ENCODE measurements at regions not wholly inside any gene's neighbourhood (a gene's known extent, or its start where the extent isn't known, plus 50 kb on each side); places are given as distances from the start of the nearest gene placed in this dataset.

DNA sequence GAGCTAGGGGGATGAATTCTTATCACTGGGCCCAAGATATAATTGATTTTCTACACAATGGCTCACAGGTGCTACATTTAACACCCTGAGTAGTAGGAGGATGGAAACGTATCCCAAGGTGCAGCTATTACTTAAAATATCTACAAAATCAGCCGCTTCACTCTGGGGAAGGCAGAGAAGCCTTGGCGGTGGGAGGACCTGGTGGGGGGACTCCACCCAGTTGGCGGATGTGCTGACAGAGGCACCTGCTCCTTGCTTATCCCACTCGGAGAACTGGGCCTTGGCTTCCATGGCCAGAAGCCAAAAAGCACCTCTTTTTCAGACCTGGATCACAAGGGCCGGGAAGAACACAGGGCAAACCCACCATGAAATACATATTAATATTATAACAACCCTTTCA, 106.3 kb downstream of the OTX2 start:
- H3K4me1 ChIP-seq (ENCODE audit: control insufficient read depth in 1 of 2, insufficient read depth in 2 of 2, low read length in 2 of 2) = no peaks in the 10 kb centered on the region
- H2AK5ac ChIP-seq (ENCODE audit: low read length) = no peak overlapping the region
- no peak overlapping the region for H3K23ac ChIP-seq (ENCODE audit: low read length)
- H2BK5ac ChIP-seq (ENCODE audit: low read depth, low read length, poor library complexity) = no peak overlapping the region
- H3K4me2 ChIP-seq (ENCODE audit: low read length) = no peak overlapping the region
- H3K4ac ChIP-seq (ENCODE audit: low read depth, low read length) = no peak overlapping the region
- no CpG with 5 or more reads among the region's 6 CpGs for WGBS (ENCODE audit: extremely low coverage, insufficient coverage, insufficient read length)
- no peak overlapping the region for H2AFZ ChIP-seq (ENCODE audit: insufficient read depth, low read length, poor library complexity)
- H3K79me1 ChIP-seq (ENCODE audit: low read length) = no peaks in the 10 kb centered on the region
- no peak overlapping the region for H3K4me3 ChIP-seq (ENCODE audit: low read depth, low read length)
- no peak overlapping the region for H3K18ac ChIP-seq (ENCODE audit: low read length)
- H3K9ac ChIP-seq (ENCODE audit: low read length) = no peak overlapping the region
- H3K27me3 ChIP-seq (ENCODE audit: insufficient read depth, low read length) = no peaks in the 10 kb centered on the region
- no peak overlapping the region for H4K91ac ChIP-seq (ENCODE audit: low read depth, low read length)
- H2BK120ac ChIP-seq (ENCODE audit: insufficient read depth, low read length, poor library complexity) = no peak overlapping the region
- H3K36me3 ChIP-seq (ENCODE audit: control insufficient read depth in 1 of 2, insufficient read depth in 2 of 2, low read length in 2 of 2) = no peaks in the 10 kb centered on the region
- H3K14ac ChIP-seq (ENCODE audit: low read length) = no peak overlapping the region
- no peak overlapping the region for H4K12ac ChIP-seq (ENCODE audit: low read depth, low read length)
- H3K79me2 ChIP-seq (ENCODE audit: control insufficient read depth, insufficient read depth, low read length, poor library complexity) = no peaks in the 10 kb centered on the region
- H4K8ac ChIP-seq (ENCODE audit: low read depth, low read length) = no peak overlapping the region
- H3K9me3 ChIP-seq (ENCODE audit: insufficient read depth, low read depth, low read length) = peaks cover 2% of the 10 kb centered on the region
- no peak overlapping the region for H2BK12ac ChIP-seq (ENCODE audit: low read length)
- no peak overlapping the region for H3K27ac ChIP-seq (ENCODE audit: low read depth, low read length)
- no peak for DNase-seq

DNA sequence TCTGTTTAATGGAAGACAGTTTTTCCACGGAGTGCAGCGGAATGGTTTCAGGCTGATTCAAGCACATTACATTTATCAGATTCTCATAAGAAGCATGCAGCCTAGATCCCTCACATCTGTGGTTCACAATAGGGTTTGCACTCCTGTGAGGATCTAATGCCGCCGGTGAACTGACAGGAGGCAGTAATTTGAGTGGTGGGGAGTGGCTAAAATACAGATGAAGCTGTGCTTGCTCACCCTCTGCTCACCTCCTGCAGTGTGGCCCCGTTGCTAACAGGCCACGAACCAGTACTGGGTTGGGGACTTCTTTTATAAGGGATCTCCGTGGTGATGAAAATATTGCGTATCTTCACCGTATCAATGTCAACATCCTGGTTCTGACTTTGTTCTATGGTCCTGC, 107.8 kb downstream of the OTX2 start:
- Histone ChIP-seq H3K9ac (ENCODE audit: low read length) (no peak overlapping the region), H3K23ac (ENCODE audit: low read length) (no peak overlapping the region), H3K79me2 (ENCODE audit: control insufficient read depth, insufficient read depth, low read length, poor library complexity) (no peaks in the 10 kb centered on the region), H3K36me3 (ENCODE audit: control insufficient read depth in 1 of 2, insufficient read depth in 2 of 2, low read length in 2 of 2) (no peaks in the 10 kb centered on the region), H3K4ac (ENCODE audit: low read depth, low read length) (no peak overlapping the region), H3K27me3 (ENCODE audit: insufficient read depth, low read length) (no peaks in the 10 kb centered on the region), H3K27ac (ENCODE audit: low read depth, low read length) (no peak overlapping the region), H3K14ac (ENCODE audit: low read length) (no peak overlapping the region), H2AFZ (ENCODE audit: insufficient read depth, low read length, poor library complexity) (no peak overlapping the region), H3K4me1 (ENCODE audit: control insufficient read depth in 1 of 2, insufficient read depth in 2 of 2, low read length in 2 of 2) (no peaks in the 10 kb centered on the region), H2BK120ac (ENCODE audit: insufficient read depth, low read length, poor library complexity) (no peak overlapping the region), H3K9me3 (ENCODE audit: insufficient read depth, low read depth, low read length) (peaks cover 2% of the 10 kb centered on the region), H3K18ac (ENCODE audit: low read length) (no peak overlapping the region), H4K91ac (ENCODE audit: low read depth, low read length) (no peak overlapping the region), H2BK5ac (ENCODE audit: low read depth, low read length, poor library complexity) (no peak overlapping the region), H4K8ac (ENCODE audit: low read depth, low read length) (no peak overlapping the region), H2BK12ac (ENCODE audit: low read length) (no peak overlapping the region), H3K4me2 (ENCODE audit: low read length) (no peak overlapping the region), H4K12ac (ENCODE audit: low read depth, low read length) (no peak overlapping the region), H3K79me1 (ENCODE audit: low read length) (no peaks in the 10 kb centered on the region), H2AK5ac (ENCODE audit: low read length) (no peak overlapping the region), H3K4me3 (ENCODE audit: low read depth, low read length) (no peak overlapping the region)
- WGBS (ENCODE audit: extremely low coverage, insufficient coverage, insufficient read length) = no CpG with 5 or more reads among the region's 9 CpGs
- DNase-seq = no peak
